CD14-positive monocyte (primary cell): ENCODE measurements at regions not wholly inside any gene's neighbourhood (a gene's known extent, or its start where the extent isn't known, plus 50 kb on each side); places are given as distances from the start of the nearest gene placed in this dataset.

Experiments used
- DNase-seq, 3 donors: peaks; one replicate each; pipeline ENCODE4 v3.0.0-alpha.2; 2011 to 2022
- H2AFZ ChIP-seq: 2 replicates; pipeline ENCODE4 v1.6.0; 2012; ENCODE audit warnings: mild to moderate bottlenecking, low read depth, low read length, inconsistent platforms; ENCODE audit not compliant: insufficient read depth, poor library complexity, severe bottlenecking
- H3K27ac ChIP-seq, 2 donors: 1 replicate in 1 of 2; 2 replicates in 1 of 2; pipeline ENCODE4 v1.5.1; 2012 to 2013; ENCODE audit warnings: low read length in 2 of 2, control low read depth in 1 of 2, inconsistent platforms in 1 of 2, low read depth in 1 of 2, mild to moderate bottlenecking in 1 of 2
- H3K27me3 ChIP-seq, 2 donors: one replicate each; pipeline versions ENCODE4 v1.6.0 to v1.6.1; 2011 to 2013; ENCODE audit warnings: low read length in 2 of 2; ENCODE audit not compliant: control insufficient read depth in 2 of 2, insufficient read depth in 2 of 2
- H3K36me3 ChIP-seq, 2 donors: replicated peaks in 1 of 2; 1 replicate in 1 of 2; 2 replicates in 1 of 2; pipeline versions ENCODE4 v1.5.1 to v1.6.1; 2012 to 2013; ENCODE audit warnings: low read length in 2 of 2, control low read depth in 1 of 2, inconsistent platforms in 1 of 2, mild to moderate bottlenecking in 1 of 2; ENCODE audit not compliant: insufficient read depth in 2 of 2, control insufficient read depth in 1 of 2
- H3K4me1 ChIP-seq, 2 donors: 1 replicate in 1 of 2; 2 replicates in 1 of 2; pipeline versions ENCODE4 v1.5.1 to v1.6.1; 2012 to 2013; ENCODE audit warnings: low read length in 2 of 2, control low read depth in 1 of 2, inconsistent platforms in 1 of 2, mild to moderate bottlenecking in 1 of 2, moderate library complexity in 1 of 2; ENCODE audit not compliant: insufficient read depth in 2 of 2, control insufficient read depth in 1 of 2
- H3K4me2 ChIP-seq: replicated peaks from 2 replicates; pipeline ENCODE3; 2012; ENCODE audit warnings: low read length, moderate library complexity, mild to moderate bottlenecking; ENCODE audit not compliant: poor library complexity, severe bottlenecking; ENCODE audit errors: extremely low read depth
- H3K4me3 ChIP-seq, 3 experiments: fragments of 200-600 bp in 1 of 3; sonication (generic) in 1 of 3; replicated peaks in 1 of 3; 1 replicate in 2 of 3; 2 replicates in 1 of 3; pipeline ENCODE4 v1.5.1; 2011 to 2013; ENCODE audit warnings: low read length in 3 of 3, mild to moderate bottlenecking in 3 of 3, control low read depth in 2 of 3, low read depth in 2 of 3, inconsistent platforms in 1 of 3, moderate library complexity in 1 of 3
- H3K79me2 ChIP-seq: 2 replicates; pipeline ENCODE4 v1.6.0; 2012; ENCODE audit warnings: mild to moderate bottlenecking, control low read depth, inconsistent platforms, low read length, moderate library complexity; ENCODE audit not compliant: insufficient read depth
- H3K9ac ChIP-seq: 2 replicates; pipeline ENCODE4 v1.6.0; 2017; ENCODE audit warnings: low read length, mild to moderate bottlenecking; ENCODE audit not compliant: insufficient read depth, poor library complexity, severe bottlenecking
- H3K9me3 ChIP-seq, 2 donors: replicated peaks in 1 of 2; 1 replicate in 1 of 2; 2 replicates in 1 of 2; pipeline versions ENCODE4 v1.5.1 to v1.6.1; 2012 to 2013; ENCODE audit warnings: low read length in 2 of 2, control low read depth in 1 of 2; ENCODE audit not compliant: control insufficient read depth in 1 of 2, insufficient read depth in 1 of 2
- H4K20me1 ChIP-seq: 2 replicates; pipeline ENCODE4 v1.6.0; 2012; ENCODE audit warnings: mild to moderate bottlenecking, low read length, control low read depth, moderate library complexity; ENCODE audit not compliant: insufficient read depth
- H3K27ac Mint-ChIP-seq, 7 donors: one replicate each; pipeline ENCODE4 v1.8.0; 2020; ENCODE audit warnings: mild to moderate bottlenecking in 7 of 7, mixed read lengths in 7 of 7, moderate library complexity in 6 of 7, inconsistent platforms in 2 of 7
- H3K27me3 Mint-ChIP-seq, 3 donors: one replicate each; pipeline ENCODE4 v1.8.0; 2021 to 2022; ENCODE audit warnings: low read depth in 3 of 3, mild to moderate bottlenecking in 3 of 3, mixed read lengths in 3 of 3, moderate library complexity in 3 of 3, inconsistent platforms in 1 of 3
- H3K36me3 Mint-ChIP-seq, 2 donors: one replicate each; pipeline ENCODE4 v1.8.0; 2020; ENCODE audit warnings: mixed read lengths in 2 of 2, inconsistent platforms in 1 of 2, mild to moderate bottlenecking in 1 of 2
- H3K4me1 Mint-ChIP-seq: one replicate; pipeline ENCODE4 v1.8.0; 2020; ENCODE audit warnings: mild to moderate bottlenecking, mixed read lengths
- H3K4me3 Mint-ChIP-seq, 2 donors: one replicate each; pipeline ENCODE4 v1.8.0; 2020; ENCODE audit warnings: mild to moderate bottlenecking in 2 of 2, mixed read lengths in 2 of 2, moderate library complexity in 1 of 2
- H3K9me3 Mint-ChIP-seq, 7 donors: one replicate each; pipeline ENCODE4 v1.8.0; 2020 to 2022; ENCODE audit warnings: mixed read lengths in 7 of 7, mild to moderate bottlenecking in 6 of 7, moderate library complexity in 6 of 7, inconsistent platforms in 2 of 7
- WGBS: methylation state at CpG from one replicate; pipeline ENCODE4 v1.1.5; 2013; ENCODE audit warnings: missing lambda C conversion rate; ENCODE audit not compliant: insufficient coverage; 5-methylcytosine and 5-hydroxymethylcytosine counted together
- intact Hi-C, 2 donors: fragments of 100-400 bp; cut with micrococcal nuclease; formaldehyde crosslinking; loops; one replicate each; pipeline versions ENCODE4 v1.15.0 to v1.15.1; 2023
- TF ChIP-seq, protein P1 (sequence below): fragments of 200-600 bp; IDR thresholded peaks from one replicate; pipeline ENCODE4 v1.8.0; 2022; ENCODE audit warnings: antibody characterized with exemption, mild to moderate bottlenecking

DNA sequence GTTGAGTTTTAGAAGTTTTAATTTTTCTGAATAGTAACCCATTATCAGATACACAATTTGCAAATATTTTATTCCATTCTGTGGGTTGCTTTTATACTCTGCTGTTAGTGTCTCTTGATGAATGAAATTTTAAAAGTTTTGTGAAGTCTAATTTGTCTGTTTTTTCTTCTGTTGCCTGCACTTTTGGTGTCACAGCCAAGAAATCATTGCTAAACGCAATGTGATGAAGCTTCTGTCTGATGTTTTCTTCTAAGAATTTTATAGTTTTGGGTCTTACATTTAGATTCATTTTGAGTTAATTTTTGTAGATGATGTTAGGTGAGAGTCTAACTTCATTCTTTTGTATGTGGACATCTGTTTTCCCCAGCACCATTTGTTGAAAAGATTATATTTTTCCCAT, 330.0 kb upstream of the FOXK1 start:
- H3K4me2 ChIP-seq = no peak overlapping the region
- Mint-ChIP-seq H3K27me3 (no peaks in the 10 kb centered on the region), H3K4me3 (no peak overlapping the region), H3K27ac (no peak overlapping the region), H3K9me3 (peaks cover 11 to 48% (median 17%) of the 10 kb centered on the region in 7 donors), H3K36me3 (no peaks in the 10 kb centered on the region), H3K4me1 (no peaks in the 10 kb centered on the region)
- no peaks in the 10 kb centered on the region for H3K27me3 ChIP-seq
- no peak overlapping the region for H3K4me3 ChIP-seq
- H3K9ac ChIP-seq = no peak overlapping the region
- H3K27ac ChIP-seq = no peak overlapping the region
- no CpG with 5 or more reads among the region's 1 CpG for WGBS
- H3K36me3 ChIP-seq = no peaks in the 10 kb centered on the region
- no peak for DNase-seq
- H4K20me1 ChIP-seq = no peaks in the 10 kb centered on the region
- intact Hi-C loops = no loop called here
- H3K79me2 ChIP-seq = no peaks in the 10 kb centered on the region
- no peak overlapping the region for H2AFZ ChIP-seq
- H3K9me3 ChIP-seq = peaks cover 5 to 14% of the 10 kb centered on the region in 2 donors
- TF ChIP-seq, protein P1, sequence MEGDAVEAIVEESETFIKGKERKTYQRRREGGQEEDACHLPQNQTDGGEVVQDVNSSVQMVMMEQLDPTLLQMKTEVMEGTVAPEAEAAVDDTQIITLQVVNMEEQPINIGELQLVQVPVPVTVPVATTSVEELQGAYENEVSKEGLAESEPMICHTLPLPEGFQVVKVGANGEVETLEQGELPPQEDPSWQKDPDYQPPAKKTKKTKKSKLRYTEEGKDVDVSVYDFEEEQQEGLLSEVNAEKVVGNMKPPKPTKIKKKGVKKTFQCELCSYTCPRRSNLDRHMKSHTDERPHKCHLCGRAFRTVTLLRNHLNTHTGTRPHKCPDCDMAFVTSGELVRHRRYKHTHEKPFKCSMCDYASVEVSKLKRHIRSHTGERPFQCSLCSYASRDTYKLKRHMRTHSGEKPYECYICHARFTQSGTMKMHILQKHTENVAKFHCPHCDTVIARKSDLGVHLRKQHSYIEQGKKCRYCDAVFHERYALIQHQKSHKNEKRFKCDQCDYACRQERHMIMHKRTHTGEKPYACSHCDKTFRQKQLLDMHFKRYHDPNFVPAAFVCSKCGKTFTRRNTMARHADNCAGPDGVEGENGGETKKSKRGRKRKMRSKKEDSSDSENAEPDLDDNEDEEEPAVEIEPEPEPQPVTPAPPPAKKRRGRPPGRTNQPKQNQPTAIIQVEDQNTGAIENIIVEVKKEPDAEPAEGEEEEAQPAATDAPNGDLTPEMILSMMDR = no peak
- H3K4me1 ChIP-seq = no peaks in the 10 kb centered on the region

DNA sequence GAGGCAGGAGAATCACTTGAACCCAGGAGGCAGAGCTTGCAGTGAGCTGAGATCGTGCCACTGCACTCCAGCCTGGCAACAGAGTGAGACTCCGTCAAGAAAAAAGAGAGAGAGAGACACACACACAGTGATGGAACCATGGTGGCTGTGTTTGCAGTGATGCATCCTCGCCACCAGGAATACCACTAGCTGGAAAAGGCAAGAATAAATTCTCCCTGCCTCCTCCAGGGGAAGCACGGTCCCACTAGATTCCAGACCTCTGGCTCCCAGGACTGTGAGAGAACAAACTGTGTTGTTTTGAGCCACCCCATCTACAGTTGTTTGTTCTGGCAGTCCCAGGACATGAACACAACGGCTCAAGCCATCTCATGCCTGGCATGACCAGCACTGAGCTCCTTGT, 320.3 kb upstream of the FOXK1 start:
- intact Hi-C loops = no loop called here
- H2AFZ ChIP-seq = no peak overlapping the region
- no peaks in the 10 kb centered on the region for H4K20me1 ChIP-seq
- H3K9me3 ChIP-seq = peaks cover 3 to 17% of the 10 kb centered on the region in 2 donors
- no peaks in the 10 kb centered on the region for H3K4me1 ChIP-seq
- no peaks in the 10 kb centered on the region for H3K4me1 Mint-ChIP-seq
- no peak overlapping the region for H3K27ac ChIP-seq
- peaks cover 0 to 1% (median 0%) of the 10 kb centered on the region in 3 donors for H3K27me3 Mint-ChIP-seq
- no peak overlapping the region for H3K27ac Mint-ChIP-seq
- TF ChIP-seq, protein P1 = no peak
- no peak overlapping the region for H3K4me3 Mint-ChIP-seq
- H3K4me2 ChIP-seq = no peak overlapping the region
- H3K9ac ChIP-seq = no peak overlapping the region
- WGBS = 83% methylated on average over 3 of the region's 5 CpGs
- peaks cover 6 to 30% (median 14%) of the 10 kb centered on the region in 7 donors for H3K9me3 Mint-ChIP-seq
- H3K79me2 ChIP-seq = no peaks in the 10 kb centered on the region
- H3K36me3 ChIP-seq = no peaks in the 10 kb centered on the region
- no peak overlapping the region for H3K4me3 ChIP-seq
- no peak for DNase-seq
- no peaks in the 10 kb centered on the region for H3K36me3 Mint-ChIP-seq
- no peaks in the 10 kb centered on the region for H3K27me3 ChIP-seq
